ENCODE measurements at regions not wholly inside any gene's neighbourhood (a gene's known extent, or its start where the extent isn't known, plus 50 kb on each side); places are given as distances from the start of the nearest gene placed in this dataset.

DNA sequence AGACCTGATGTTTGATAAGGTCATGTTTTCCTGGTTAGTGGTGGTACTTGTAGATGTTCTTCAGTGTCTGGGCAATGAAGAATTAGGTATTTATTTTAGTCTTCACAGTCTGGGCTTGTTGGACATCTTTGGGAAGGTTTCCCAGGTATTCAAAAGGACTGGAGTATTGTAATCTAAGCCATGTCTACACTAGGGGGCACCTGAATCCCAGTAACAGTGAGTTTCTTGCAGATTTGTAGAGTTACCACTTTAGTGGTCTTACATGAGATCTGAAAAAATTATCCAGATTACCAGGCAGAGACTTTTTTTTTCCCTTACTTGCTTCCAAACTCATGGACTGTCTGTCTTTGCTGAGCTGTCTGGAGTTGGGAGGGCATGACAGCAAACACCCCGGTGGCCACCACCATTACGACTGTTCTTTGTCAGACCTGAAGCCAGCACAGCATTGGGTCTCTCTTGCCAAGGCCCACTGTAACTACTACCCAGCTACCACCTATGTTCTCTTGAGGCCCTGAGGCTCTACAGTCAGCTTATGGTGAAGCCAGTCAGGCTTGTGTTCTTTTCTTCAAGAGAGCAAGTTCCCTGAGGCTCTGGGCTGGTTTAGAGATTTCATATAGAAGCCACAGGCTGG is 820.7 kb upstream of the FBXO33 start:
- no peak overlapping the region for H3K27ac Mint-ChIP-seq
- Histone ChIP-seq H3K27ac (ENCODE audit: low read length) (no peak overlapping the region), H3K27me3 (ENCODE audit: control insufficient read depth, insufficient read depth, low read length) (no peaks in the 10 kb centered on the region), H3K36me3 (ENCODE audit: control insufficient read depth, insufficient read depth, low read length) (no peaks in the 10 kb centered on the region), H3K9me3 (ENCODE audit: control insufficient read depth, insufficient read depth, low read length) (peaks cover 6% of the 10 kb centered on the region), H3K4me1 (ENCODE audit: control insufficient read depth, insufficient read depth, low read length) (no peaks in the 10 kb centered on the region), H3K4me3 (ENCODE audit: low read length) (no peak overlapping the region)
- 91% methylated on average over 2 of the region's 2 CpGs for WGBS (ENCODE audit: insufficient coverage)
- peaks cover 8 to 12% of the 10 kb centered on the region in 2 donors for H3K9me3 Mint-ChIP-seq
- TF ChIP-seq, protein P1, sequence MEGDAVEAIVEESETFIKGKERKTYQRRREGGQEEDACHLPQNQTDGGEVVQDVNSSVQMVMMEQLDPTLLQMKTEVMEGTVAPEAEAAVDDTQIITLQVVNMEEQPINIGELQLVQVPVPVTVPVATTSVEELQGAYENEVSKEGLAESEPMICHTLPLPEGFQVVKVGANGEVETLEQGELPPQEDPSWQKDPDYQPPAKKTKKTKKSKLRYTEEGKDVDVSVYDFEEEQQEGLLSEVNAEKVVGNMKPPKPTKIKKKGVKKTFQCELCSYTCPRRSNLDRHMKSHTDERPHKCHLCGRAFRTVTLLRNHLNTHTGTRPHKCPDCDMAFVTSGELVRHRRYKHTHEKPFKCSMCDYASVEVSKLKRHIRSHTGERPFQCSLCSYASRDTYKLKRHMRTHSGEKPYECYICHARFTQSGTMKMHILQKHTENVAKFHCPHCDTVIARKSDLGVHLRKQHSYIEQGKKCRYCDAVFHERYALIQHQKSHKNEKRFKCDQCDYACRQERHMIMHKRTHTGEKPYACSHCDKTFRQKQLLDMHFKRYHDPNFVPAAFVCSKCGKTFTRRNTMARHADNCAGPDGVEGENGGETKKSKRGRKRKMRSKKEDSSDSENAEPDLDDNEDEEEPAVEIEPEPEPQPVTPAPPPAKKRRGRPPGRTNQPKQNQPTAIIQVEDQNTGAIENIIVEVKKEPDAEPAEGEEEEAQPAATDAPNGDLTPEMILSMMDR (IDR thresholded peaks at IDR 0.05), result no peak
- no peaks in the 10 kb centered on the region for H3K27me3 Mint-ChIP-seq (ENCODE audit: low read depth in 2 of 2)
- DNase-seq (no peak), ATAC-seq (no peak)
- no peaks in the 10 kb centered on the region for H3K4me1 Mint-ChIP-seq
- intact Hi-C loops (cut with micrococcal nuclease), result no loop called here
- no peaks in the 10 kb centered on the region for H3K36me3 Mint-ChIP-seq
- no peak overlapping the region for H3K4me3 Mint-ChIP-seq

DNA sequence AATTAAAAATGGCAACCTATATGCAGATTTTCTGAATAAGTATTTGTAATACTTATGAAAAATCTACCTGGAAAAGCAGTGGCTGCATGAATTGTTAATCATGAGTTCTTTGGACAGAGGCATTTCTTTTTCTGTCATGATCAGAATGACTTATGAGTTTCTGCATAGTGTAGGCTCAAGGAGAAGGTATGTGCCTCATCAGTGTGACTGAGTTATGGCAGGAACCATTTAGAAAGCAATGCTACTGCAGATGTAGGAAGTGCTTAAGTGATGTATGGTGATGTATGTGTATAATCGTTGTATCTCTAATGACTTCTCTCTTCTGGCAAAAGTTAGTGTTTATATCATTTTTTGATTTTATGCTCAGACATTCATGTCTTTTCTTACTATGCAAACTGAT is 816.4 kb upstream of the FBXO33 start:
- Mint-ChIP-seq H3K4me3 (no peak overlapping the region), H3K9me3 (peaks cover 11 to 17% of the 10 kb centered on the region in 2 donors), H3K27me3 (ENCODE audit: low read depth in 2 of 2) (no peaks in the 10 kb centered on the region), H3K4me1 (no peaks in the 10 kb centered on the region), H3K36me3 (no peaks in the 10 kb centered on the region), H3K27ac (no peak overlapping the region)
- ATAC-seq, result no peak
- Histone ChIP-seq H3K27me3 (ENCODE audit: control insufficient read depth, insufficient read depth, low read length) (no peaks in the 10 kb centered on the region), H3K4me3 (ENCODE audit: low read length) (no peak overlapping the region), H3K4me1 (ENCODE audit: control insufficient read depth, insufficient read depth, low read length) (no peaks in the 10 kb centered on the region), H3K36me3 (ENCODE audit: control insufficient read depth, insufficient read depth, low read length) (no peaks in the 10 kb centered on the region), H3K27ac (ENCODE audit: low read length) (no peak overlapping the region), H3K9me3 (ENCODE audit: control insufficient read depth, insufficient read depth, low read length) (peaks cover 3% of the 10 kb centered on the region)
- no CpG with 5 or more reads among the region's 1 CpG for WGBS (ENCODE audit: insufficient coverage)
- no peak for DNase-seq
- TF ChIP-seq, protein P1 (IDR thresholded peaks at IDR 0.05), result no peak
- intact Hi-C loops (cut with micrococcal nuclease), result no loop called here

DNA sequence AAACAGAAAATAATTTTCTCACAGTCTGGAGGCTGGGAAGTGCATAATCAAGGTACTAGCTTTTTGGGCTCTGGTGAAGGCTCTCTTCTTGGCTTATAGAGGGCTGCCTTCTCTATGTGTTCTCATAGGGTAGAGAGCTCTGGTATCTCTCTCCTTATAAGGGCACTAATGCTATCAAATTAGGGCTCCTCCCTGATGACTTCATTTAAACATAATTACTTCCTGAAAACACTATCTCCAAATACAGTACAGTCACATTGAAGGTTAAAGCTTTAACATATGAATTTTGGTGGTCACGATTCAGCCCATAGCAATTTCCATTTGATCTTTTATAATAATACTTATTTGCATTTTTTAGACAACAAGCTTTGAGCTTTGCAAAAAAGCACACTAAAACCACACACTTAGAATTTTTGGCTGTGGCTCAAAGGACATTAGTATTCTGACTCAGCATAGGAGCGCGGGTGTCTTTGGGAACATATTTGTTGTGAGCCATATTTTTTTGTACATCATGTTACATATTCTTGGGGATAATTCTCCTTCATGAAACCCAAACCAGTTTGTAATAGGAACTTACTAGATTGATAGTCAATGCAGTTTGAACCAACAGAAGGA is 808.1 kb upstream of the FBXO33 start:
- TF ChIP-seq, protein P1 (IDR thresholded peaks at IDR 0.05), result no peak
- 80% methylated on average over 1 of the region's 3 CpGs for WGBS (ENCODE audit: insufficient coverage)
- no peak overlapping the region for H3K27ac Mint-ChIP-seq
- no peaks in the 10 kb centered on the region for H3K4me1 Mint-ChIP-seq
- Histone ChIP-seq H3K4me3 (ENCODE audit: low read length) (no peak overlapping the region), H3K27me3 (ENCODE audit: control insufficient read depth, insufficient read depth, low read length) (no peaks in the 10 kb centered on the region), H3K9me3 (ENCODE audit: control insufficient read depth, insufficient read depth, low read length) (peaks cover 3% of the 10 kb centered on the region), H3K36me3 (ENCODE audit: control insufficient read depth, insufficient read depth, low read length) (no peaks in the 10 kb centered on the region), H3K27ac (ENCODE audit: low read length) (no peak overlapping the region), H3K4me1 (ENCODE audit: control insufficient read depth, insufficient read depth, low read length) (no peaks in the 10 kb centered on the region)
- ATAC-seq (no peak), DNase-seq (no peak)
- H3K36me3 Mint-ChIP-seq, result no peaks in the 10 kb centered on the region
- peaks cover 9 to 26% of the 10 kb centered on the region in 2 donors for H3K9me3 Mint-ChIP-seq
- H3K4me3 Mint-ChIP-seq, result no peak overlapping the region
- intact Hi-C loops (cut with micrococcal nuclease), result no loop called here
- H3K27me3 Mint-ChIP-seq (ENCODE audit: low read depth in 2 of 2), result no peaks in the 10 kb centered on the region

DNA sequence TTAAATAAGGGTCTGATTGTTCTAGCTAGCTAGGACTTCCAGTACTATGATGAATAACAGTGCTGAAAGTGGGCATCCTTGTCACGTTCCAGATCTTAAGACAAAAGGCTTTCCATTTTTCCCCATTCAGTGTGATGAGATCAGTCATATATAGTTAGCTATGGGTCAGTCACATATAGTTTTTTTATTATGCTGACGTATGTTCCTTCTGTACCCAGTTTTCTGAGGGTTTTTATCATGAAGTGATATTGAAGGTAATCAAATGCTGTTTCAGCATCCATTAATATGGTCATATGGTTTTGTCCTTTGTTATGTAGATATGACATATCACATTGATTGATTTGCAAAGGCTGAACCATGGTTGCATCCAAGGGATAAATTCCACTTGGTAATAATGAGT is 800.1 kb upstream of the FBXO33 start:
- peaks cover 21 to 48% of the 10 kb centered on the region in 2 donors for H3K9me3 Mint-ChIP-seq

More for the DNA sequence above, 800.1 kb upstream of the FBXO33 start:
- H3K36me3 ChIP-seq (ENCODE audit: control insufficient read depth, insufficient read depth, low read length), result no peaks in the 10 kb centered on the region
- intact Hi-C loops (cut with micrococcal nuclease), result no loop called here
- no peaks in the 10 kb centered on the region for H3K4me1 ChIP-seq (ENCODE audit: control insufficient read depth, insufficient read depth, low read length)
- Mint-ChIP-seq H3K27me3 (ENCODE audit: low read depth in 2 of 2) (no peaks in the 10 kb centered on the region), H3K36me3 (no peaks in the 10 kb centered on the region), H3K4me3 (no peak overlapping the region), H3K4me1 (no peaks in the 10 kb centered on the region), H3K27ac (no peak overlapping the region)
- 86% methylated on average over 2 of the region's 2 CpGs for WGBS (ENCODE audit: insufficient coverage)
- TF ChIP-seq, protein P1 (IDR thresholded peaks at IDR 0.05), result no peak
- no peak overlapping the region for H3K27ac ChIP-seq (ENCODE audit: low read length)
- no peak for DNase-seq
- peaks cover under 1% of the 10 kb centered on the region for H3K9me3 ChIP-seq (ENCODE audit: control insufficient read depth, insufficient read depth, low read length)
- no peak for ATAC-seq
- no peaks in the 10 kb centered on the region for H3K27me3 ChIP-seq (ENCODE audit: control insufficient read depth, insufficient read depth, low read length)
- no peak overlapping the region for H3K4me3 ChIP-seq (ENCODE audit: low read length)
